ENCODE measurements at regions not wholly inside any gene's neighbourhood (a gene's known extent, or its start where the extent isn't known, plus 50 kb on each side); places are given as distances from the start of the nearest gene placed in this dataset.

DNA sequence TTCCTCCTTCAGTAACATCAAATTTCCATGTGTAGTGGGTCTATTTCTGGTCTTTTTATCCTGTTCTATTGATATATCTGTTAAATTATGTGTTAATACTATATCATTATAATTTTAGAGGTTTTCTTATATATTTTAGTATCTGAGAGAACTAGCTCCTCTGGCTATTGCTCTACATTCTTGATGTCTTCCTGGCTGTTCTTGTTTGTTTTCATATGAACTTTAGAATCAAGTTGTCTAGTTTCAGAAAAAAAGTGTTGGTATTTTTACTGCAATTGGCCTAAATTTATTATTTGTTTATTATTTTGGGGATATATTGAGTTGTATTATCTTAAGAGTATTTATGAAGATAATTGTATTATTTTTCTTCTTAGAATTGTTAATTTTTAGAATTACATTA is 128.0 kb upstream of the ZNF618 start:
- no peaks in the 10 kb centered on the region for H3K27me3 ChIP-seq (ENCODE audit: insufficient read depth)
- ChIA-PET POLR2A (no interaction called here), CTCF (no interaction called here)
- H3K9me3 ChIP-seq, result no peaks in the 10 kb centered on the region; the same call in 1 of the 2 replicates
- no peak overlapping the region for H3K27ac ChIP-seq (ENCODE audit: low read depth in 2 of 2, low read length in 1 of 2)
- no peak overlapping the region for H2AFZ ChIP-seq (ENCODE audit: low read depth)
- no peak overlapping the region for H3K4me2 ChIP-seq
- no peaks in the 10 kb centered on the region for H3K4me1 ChIP-seq (ENCODE audit: control insufficient read depth in 1 of 2, insufficient read depth in 2 of 2, low read depth in 1 of 2, low read length in 1 of 2)
- H4K20me1 ChIP-seq (ENCODE audit: insufficient read depth), result no peaks in the 10 kb centered on the region
- no peaks in the 10 kb centered on the region for H3F3A ChIP-seq (replicated peaks; ENCODE audit: insufficient read depth)
- no peak overlapping the region for H3K4me3 ChIP-seq (ENCODE audit: low read depth in 2 of 2, low read length in 1 of 2)
- DNase-seq, result no peak
- no peaks in the 10 kb centered on the region for H3K36me3 ChIP-seq (replicated peaks in 1 of 2; ENCODE audit: control insufficient read depth in 1 of 2, insufficient read depth in 2 of 2, low read length in 1 of 2)
- no peaks in the 10 kb centered on the region for H3K9me2 ChIP-seq
- no peak overlapping the region for H3K9ac ChIP-seq
- no peak for TF ChIP-seq YY1 (IDR thresholded peaks at IDR 0.05; ENCODE audit: low read depth)
- TF ChIP-seq NFIC (IDR thresholded peaks at IDR 0.05; ENCODE audit: borderline replicate concordance), result no peak
- TF ChIP-seq, protein P1, sequence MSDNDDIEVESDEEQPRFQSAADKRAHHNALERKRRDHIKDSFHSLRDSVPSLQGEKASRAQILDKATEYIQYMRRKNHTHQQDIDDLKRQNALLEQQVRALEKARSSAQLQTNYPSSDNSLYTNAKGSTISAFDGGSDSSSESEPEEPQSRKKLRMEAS (IDR thresholded peaks at IDR 0.05; ENCODE audit: low read depth), result no peak
- TF ChIP-seq NRF1 (IDR thresholded peaks at IDR 0.05; ENCODE audit: low read depth, low read length), result no peak
- H3K79me2 ChIP-seq (ENCODE audit: insufficient read depth), result no peaks in the 10 kb centered on the region

DNA sequence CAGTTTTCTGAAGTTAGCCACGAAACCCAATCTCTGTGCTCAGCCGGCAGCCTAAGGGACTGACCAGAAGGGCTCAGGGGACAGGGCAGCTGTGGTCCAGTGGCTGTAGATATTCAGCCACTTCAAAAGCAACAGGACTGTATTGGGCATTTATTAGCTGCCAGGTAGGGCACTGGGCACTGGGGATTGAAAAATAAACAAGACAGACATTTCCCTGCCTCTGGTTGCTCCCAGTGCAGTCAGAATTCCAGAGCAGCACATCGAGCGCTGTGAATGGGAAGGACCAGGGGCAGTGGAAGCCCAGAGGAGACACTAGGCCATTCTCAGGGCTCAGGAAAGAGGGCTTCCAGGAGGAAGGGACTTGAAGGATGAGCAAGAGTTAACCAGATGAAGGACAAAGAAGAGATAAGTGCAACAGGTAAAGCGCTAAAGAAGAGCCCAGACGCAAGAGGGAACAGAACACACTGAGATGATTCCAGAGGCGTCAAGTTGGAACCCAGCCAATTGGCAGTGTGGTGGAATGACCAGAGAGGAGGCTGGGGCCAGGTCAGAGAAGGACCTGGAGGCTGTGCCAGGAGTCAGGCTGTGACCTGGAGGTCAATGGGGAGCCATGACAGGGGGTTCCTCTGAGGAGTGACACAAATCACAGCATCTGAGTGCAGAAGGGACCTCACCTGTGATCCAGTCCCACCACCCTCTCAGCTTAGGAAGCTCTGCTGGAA is 122.5 kb upstream of the ZNF618 start:
- 61% methylated on average over 7 of the region's 7 CpGs for WGBS (ENCODE audit: low lambda C conversion rate)
- no peaks in the 10 kb centered on the region for H3K27me3 ChIP-seq (ENCODE audit: insufficient read depth)

More for the DNA sequence above, 122.5 kb upstream of the ZNF618 start:
- Histone ChIP-seq H3K4me1 (ENCODE audit: control insufficient read depth in 1 of 2, insufficient read depth in 2 of 2, low read depth in 1 of 2, low read length in 1 of 2) (peaks cover 0 to 10% of the 10 kb centered on the region in 2 experiments; a peak in 1 of 4 replicates), H3K9me2 (no peaks in the 10 kb centered on the region), H3F3A (replicated peaks; ENCODE audit: insufficient read depth) (no peaks in the 10 kb centered on the region), H3K4me2 (no peak overlapping the region), H3K9me3 (no peaks in the 10 kb centered on the region), H2AFZ (ENCODE audit: low read depth) (no peak overlapping the region), H3K9ac (no peak overlapping the region), H3K79me2 (ENCODE audit: insufficient read depth) (no peaks in the 10 kb centered on the region), H3K4me3 (ENCODE audit: low read depth in 2 of 2, low read length in 1 of 2) (no peak overlapping the region), H3K36me3 (replicated peaks in 1 of 2; ENCODE audit: control insufficient read depth in 1 of 2, insufficient read depth in 2 of 2, low read length in 1 of 2) (no peaks in the 10 kb centered on the region), H3K27ac (ENCODE audit: low read depth in 2 of 2, low read length in 1 of 2) (no peak overlapping the region), H4K20me1 (ENCODE audit: insufficient read depth) (no peaks in the 10 kb centered on the region)
- CTCF ChIA-PET, result interaction anchor here (1.0 to 2.3 kb wide), 3 partner anchors 16 to 329 kb away, joined by 3 to 12 read pairs (median 3); no protein-coding TSS in a partner anchor
- DNase-seq, result no peak
- POLR2A ChIA-PET, result no interaction called here
- TF ChIP-seq GATA2 (CRISPR knock-in tag; IDR thresholded peaks at IDR 0.05) (no peak), RXRA (IDR thresholded peaks at IDR 0.05; ENCODE audit: borderline replicate concordance, low read depth) (no peak), GABPA (IDR thresholded peaks at IDR 0.05; ENCODE audit: low read depth) (no peak), SIN3A (IDR thresholded peaks at IDR 0.05; ENCODE audit: borderline replicate concordance, low read depth, low read length) (no peak), POLR2AphosphoS5 (IDR thresholded peaks at IDR 0.05; ENCODE audit: low read depth, low read length) (no peak), NRF1 (IDR thresholded peaks at IDR 0.05; ENCODE audit: low read depth, low read length) (no peak), EZH2phosphoT487 (IDR thresholded peaks at IDR 0.05; ENCODE audit: borderline replicate concordance, low read depth) (no peak)
- TF ChIP-seq, protein P2, sequence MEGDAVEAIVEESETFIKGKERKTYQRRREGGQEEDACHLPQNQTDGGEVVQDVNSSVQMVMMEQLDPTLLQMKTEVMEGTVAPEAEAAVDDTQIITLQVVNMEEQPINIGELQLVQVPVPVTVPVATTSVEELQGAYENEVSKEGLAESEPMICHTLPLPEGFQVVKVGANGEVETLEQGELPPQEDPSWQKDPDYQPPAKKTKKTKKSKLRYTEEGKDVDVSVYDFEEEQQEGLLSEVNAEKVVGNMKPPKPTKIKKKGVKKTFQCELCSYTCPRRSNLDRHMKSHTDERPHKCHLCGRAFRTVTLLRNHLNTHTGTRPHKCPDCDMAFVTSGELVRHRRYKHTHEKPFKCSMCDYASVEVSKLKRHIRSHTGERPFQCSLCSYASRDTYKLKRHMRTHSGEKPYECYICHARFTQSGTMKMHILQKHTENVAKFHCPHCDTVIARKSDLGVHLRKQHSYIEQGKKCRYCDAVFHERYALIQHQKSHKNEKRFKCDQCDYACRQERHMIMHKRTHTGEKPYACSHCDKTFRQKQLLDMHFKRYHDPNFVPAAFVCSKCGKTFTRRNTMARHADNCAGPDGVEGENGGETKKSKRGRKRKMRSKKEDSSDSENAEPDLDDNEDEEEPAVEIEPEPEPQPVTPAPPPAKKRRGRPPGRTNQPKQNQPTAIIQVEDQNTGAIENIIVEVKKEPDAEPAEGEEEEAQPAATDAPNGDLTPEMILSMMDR (IDR thresholded peaks at IDR 0.05), result no peak
